HepG2 (cell line): ENCODE measurements at regions not wholly inside any gene's neighbourhood (a gene's known extent, or its start where the extent isn't known, plus 50 kb on each side); places are given as distances from the start of the nearest gene placed in this dataset.

Experiments used
- CTCF ChIP-seq: sonication (generic); formaldehyde crosslinking; IDR thresholded peaks from 2 replicates; pipeline ENCODE4 v1.5.0; 2020; ENCODE audit warnings: mild to moderate bottlenecking, missing genetic modification reagents, moderate library complexity
- KAT7 ChIP-seq: IDR thresholded peaks from 2 replicates; pipeline ENCODE4 v1.6.1; 2018; ENCODE audit warnings: borderline replicate concordance, missing compliant biosample characterization
- MYNN ChIP-seq: sonication (generic); formaldehyde crosslinking; IDR thresholded peaks from 2 replicates; pipeline ENCODE4 v1.4.0; 2020; ENCODE audit warnings: mild to moderate bottlenecking, low read depth, missing genetic modification reagents
- NPAS2 ChIP-seq: sonication (generic); formaldehyde crosslinking; IDR thresholded peaks from 2 replicates; pipeline ENCODE4 v1.8.0; 2022; ENCODE audit warnings: mild to moderate bottlenecking, missing genetic modification reagents, borderline replicate concordance
- RAD21 ChIP-seq: fragments of 450-650 bp; formaldehyde crosslinking; IDR thresholded peaks from 2 replicates; pipeline ENCODE4 v1.5.0; 2020; ENCODE audit warnings: mild to moderate bottlenecking
- SNAI1 ChIP-seq: sonication (generic); formaldehyde crosslinking; IDR thresholded peaks from 2 replicates; pipeline ENCODE4 v1.5.0; 2020; ENCODE audit warnings: mild to moderate bottlenecking, missing genetic modification reagents, borderline replicate concordance
- SP1 ChIP-seq, 2 experiments: fragments of 450-650 bp in 1 of 2; sonication (generic) in 1 of 2; formaldehyde crosslinking in 1 of 2; IDR thresholded peaks; 2 replicates each; pipeline versions ENCODE4 v1.4.0 to v1.6.1; 2016 to 2020; ENCODE audit warnings: missing genetic modification reagents in 1 of 2
- TBP ChIP-seq: sonication (generic); formaldehyde crosslinking; IDR thresholded peaks from 2 replicates; pipeline ENCODE4 v1.5.0; 2020; ENCODE audit warnings: missing genetic modification reagents
- ZBTB21 ChIP-seq: sonication (generic); formaldehyde crosslinking; IDR thresholded peaks from 2 replicates; pipeline ENCODE4 v1.4.0; 2020; ENCODE audit warnings: missing genetic modification reagents
- ZMYM3 ChIP-seq: sonication (generic); formaldehyde crosslinking; IDR thresholded peaks from 2 replicates; pipeline ENCODE4 v1.5.1; 2020; ENCODE audit warnings: mild to moderate bottlenecking, missing genetic modification reagents
- ZSCAN31 ChIP-seq: sonication (generic); formaldehyde crosslinking; IDR thresholded peaks from 2 replicates; pipeline ENCODE4 v1.5.0; 2020; ENCODE audit warnings: low read depth, mild to moderate bottlenecking, missing genetic modification reagents
- TF ChIP-seq, protein P1 (sequence below): sonication (generic); formaldehyde crosslinking; IDR thresholded peaks from 2 replicates; pipeline ENCODE4 v1.4.0; 2020; ENCODE audit warnings: mild to moderate bottlenecking, missing genetic modification reagents

GRCh38 chr11:97419729-97420128, 1029.9 kb downstream of the JRKL start:
- TF ChIP-seq ZMYM3 (CRISPR knock-in tag), result no peak
- TF ChIP-seq KAT7 (CRISPR knock-in tag), result no peak
- no peak for TF ChIP-seq ZBTB21 (CRISPR knock-in tag)
- TF ChIP-seq TBP (CRISPR knock-in tag), result no peak
- TF ChIP-seq ZSCAN31 (CRISPR knock-in tag), result no peak
- TF ChIP-seq NPAS2 (CRISPR knock-in tag), result no peak
- no peak for TF ChIP-seq SNAI1 (CRISPR knock-in tag)
- TF ChIP-seq SP1 (IDR thresholded peaks at IDR 0.05), result no peak
- TF ChIP-seq SP1 (CRISPR knock-in tag; IDR thresholded peaks at IDR 0.05), result no peak
- no peak for TF ChIP-seq RAD21 (CRISPR knock-in tag)
- TF ChIP-seq, protein P1, sequence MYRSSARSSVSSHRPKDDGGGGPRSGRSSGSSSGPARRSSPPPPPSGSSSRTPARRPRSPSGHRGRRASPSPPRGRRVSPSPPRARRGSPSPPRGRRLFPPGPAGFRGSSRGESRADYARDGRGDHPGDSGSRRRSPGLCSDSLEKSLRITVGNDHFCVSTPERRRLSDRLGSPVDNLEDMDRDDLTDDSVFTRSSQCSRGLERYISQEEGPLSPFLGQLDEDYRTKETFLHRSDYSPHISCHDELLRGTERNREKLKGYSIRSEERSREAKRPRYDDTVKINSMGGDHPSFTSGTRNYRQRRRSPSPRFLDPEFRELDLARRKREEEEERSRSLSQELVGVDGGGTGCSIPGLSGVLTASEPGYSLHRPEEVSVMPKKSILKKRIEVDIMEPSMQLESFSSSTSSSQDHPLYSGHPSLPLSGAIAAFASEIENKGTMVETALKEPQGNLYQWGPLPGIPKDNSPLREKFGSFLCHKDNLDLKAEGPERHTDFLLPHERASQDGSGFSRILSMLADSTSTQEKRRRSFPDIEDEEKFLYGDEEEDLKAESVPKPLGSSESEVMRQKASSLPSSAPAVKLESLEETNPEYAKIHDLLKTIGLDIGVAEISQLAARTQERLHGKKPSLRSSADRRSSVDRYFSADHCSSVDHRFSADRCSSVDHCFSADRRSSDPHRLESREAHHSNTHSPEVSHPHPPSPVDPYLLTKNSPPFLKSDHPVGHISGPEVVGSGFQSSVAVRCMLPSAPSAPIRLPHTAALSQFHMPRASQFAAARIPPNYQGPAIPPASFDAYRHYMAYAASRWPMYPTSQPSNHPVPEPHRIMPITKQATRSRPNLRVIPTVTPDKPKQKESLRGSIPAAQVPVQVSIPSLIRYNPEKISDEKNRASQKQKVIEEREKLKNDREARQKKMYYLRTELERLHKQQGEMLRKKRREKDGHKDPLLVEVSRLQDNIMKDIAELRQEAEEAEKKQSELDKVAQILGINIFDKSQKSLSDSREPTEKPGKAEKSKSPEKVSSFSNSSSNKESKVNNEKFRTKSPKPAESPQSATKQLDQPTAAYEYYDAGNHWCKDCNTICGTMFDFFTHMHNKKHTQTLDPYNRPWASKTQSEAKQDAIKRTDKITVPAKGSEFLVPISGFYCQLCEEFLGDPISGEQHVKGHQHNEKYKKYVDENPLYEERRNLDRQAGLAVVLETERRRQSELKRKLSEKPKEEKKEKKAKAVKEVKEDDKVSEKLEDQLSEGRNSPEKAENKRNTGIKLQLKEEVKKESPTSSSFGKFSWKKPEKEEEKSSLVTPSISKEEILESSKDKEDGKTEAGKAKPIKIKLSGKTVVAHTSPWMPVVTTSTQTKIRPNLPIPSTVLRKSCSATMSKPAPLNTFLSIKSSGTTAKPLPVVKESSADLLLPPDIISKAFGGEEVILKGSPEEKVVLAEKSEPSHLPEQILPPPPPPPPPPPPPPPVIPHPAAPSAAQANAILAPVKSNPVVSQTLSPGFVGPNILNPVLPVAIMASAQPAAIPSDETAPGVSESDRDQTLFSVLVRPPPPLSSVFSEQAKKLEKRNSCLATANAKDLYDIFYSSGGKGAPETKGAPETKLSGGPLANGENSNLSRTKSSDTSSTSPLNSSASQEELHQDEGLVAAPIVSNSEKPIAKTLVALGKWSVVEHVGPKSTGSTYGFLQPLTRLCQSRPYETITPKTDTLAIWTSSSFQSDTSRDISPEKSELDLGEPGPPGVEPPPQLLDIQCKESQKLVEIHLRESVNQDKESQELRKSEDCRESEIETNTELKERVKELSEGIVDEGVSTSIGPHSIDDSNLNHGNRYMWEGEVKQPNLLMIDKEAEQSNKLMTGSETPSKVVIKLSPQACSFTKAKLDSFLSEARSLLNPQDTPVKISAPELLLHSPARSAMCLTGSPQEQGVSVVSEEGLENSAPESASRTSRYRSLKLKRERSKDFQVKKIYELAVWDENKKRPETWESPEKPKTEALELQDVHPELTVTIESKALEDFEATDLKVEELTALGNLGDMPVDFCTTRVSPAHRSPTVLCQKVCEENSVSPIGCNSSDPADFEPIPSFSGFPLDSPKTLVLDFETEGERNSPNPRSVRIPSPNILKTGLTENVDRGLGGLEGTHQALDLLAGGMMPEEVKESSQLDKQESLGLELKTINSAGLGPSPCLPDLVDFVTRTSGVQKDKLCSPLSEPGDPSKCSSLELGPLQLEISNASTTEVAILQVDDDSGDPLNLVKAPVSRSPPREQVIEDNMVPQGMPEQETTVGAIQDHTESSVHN (CRISPR knock-in tag), result no peak
- no peak for TF ChIP-seq MYNN (CRISPR knock-in tag)
- no peak for TF ChIP-seq CTCF (CRISPR knock-in tag)
